Duodenal mucosa (tissue), 2 donors: ENCODE measurements at regions not wholly inside any gene's neighbourhood (a gene's known extent, or its start where the extent isn't known, plus 50 kb on each side); places are given as distances from the start of the nearest gene placed in this dataset.

Experiments
- H3K27ac ChIP-seq: one replicate; pipeline ENCODE4 v1.7.0; 2013; ENCODE audit warnings: low read depth, low read length
- H3K27me3 ChIP-seq, 2 donors: one replicate each; pipeline ENCODE4 v1.7.0; 2013; ENCODE audit warnings: low read length in 2 of 2, control low read depth in 1 of 2; ENCODE audit not compliant: insufficient read depth in 2 of 2, control insufficient read depth in 1 of 2
- H3K36me3 ChIP-seq, 2 donors: one replicate each; pipeline ENCODE4 v1.7.0; 2013; ENCODE audit warnings: low read length in 2 of 2, control low read depth in 1 of 2; ENCODE audit not compliant: insufficient read depth in 2 of 2, control insufficient read depth in 1 of 2
- H3K4me1 ChIP-seq, 2 donors: one replicate each; pipeline ENCODE4 v1.7.0; 2013; ENCODE audit warnings: low read length in 2 of 2, control low read depth in 1 of 2; ENCODE audit not compliant: insufficient read depth in 2 of 2, control insufficient read depth in 1 of 2
- H3K4me3 ChIP-seq, 2 donors: one replicate each; pipeline ENCODE4 v1.7.0; 2013; ENCODE audit warnings: low read length in 2 of 2, low read depth in 1 of 2
- H3K9ac ChIP-seq, 2 donors: one replicate each; pipeline ENCODE4 v1.7.0; 2013; ENCODE audit warnings: low read length in 2 of 2, low read depth in 1 of 2
- H3K9me3 ChIP-seq, 2 donors: one replicate each; pipeline ENCODE4 v1.7.0; 2013; ENCODE audit warnings: low read length in 2 of 2, control low read depth in 1 of 2; ENCODE audit not compliant: control insufficient read depth in 1 of 2

DNA sequence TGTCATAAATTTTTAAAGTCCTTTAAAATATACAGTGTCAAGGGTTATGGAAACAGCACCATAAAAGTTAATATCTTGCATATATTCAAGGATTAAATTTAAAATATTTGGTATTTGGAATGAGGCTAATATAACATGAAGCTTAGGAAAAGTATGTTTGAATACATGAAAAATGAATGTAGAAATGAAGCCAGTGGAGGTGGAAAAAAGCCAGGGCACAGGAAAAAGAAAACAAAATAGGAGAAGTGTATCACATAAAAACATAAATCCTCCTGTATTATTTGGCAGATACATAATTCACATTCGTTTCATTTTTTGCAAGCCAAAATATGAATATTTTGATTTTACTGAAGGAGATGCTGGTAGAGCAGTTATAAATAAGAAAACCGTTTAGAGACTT lies 587.0 kb upstream of the ZNF608 start:
- H3K27me3 ChIP-seq, result no peaks in the 10 kb centered on the region
- no peak overlapping the region for H3K9ac ChIP-seq
- H3K36me3 ChIP-seq, result no peaks in the 10 kb centered on the region
- no peaks in the 10 kb centered on the region for H3K9me3 ChIP-seq
- H3K27ac ChIP-seq, result no peak overlapping the region
- no peaks in the 10 kb centered on the region for H3K4me1 ChIP-seq
- no peak overlapping the region for H3K4me3 ChIP-seq

DNA sequence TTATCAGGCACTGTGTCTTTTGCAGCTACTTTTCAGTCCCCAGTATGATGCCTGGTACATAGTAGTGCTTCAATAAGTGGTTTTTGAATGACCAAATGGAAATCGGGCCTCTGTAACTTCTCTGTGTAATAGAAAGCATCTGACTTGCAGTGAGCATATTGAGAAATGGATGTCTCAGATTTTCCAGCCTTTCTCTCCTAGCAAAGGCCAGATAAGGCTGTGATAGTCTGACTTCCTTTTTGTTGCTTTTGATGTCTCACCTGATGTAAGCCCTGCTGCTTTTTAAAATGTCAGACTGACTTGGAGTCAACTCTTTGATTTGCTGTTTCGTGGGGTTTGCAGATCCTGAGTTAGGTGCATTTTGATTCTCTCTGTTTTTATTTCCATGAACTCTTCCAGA lies 590.0 kb upstream of the ZNF608 start:
- H3K27ac ChIP-seq, result no peak overlapping the region
- H3K9me3 ChIP-seq, result no peaks in the 10 kb centered on the region
- H3K36me3 ChIP-seq, result no peaks in the 10 kb centered on the region
- no peaks in the 10 kb centered on the region for H3K4me1 ChIP-seq
- H3K4me3 ChIP-seq, result no peak overlapping the region
- no peaks in the 10 kb centered on the region for H3K27me3 ChIP-seq
- no peak overlapping the region for H3K9ac ChIP-seq

DNA sequence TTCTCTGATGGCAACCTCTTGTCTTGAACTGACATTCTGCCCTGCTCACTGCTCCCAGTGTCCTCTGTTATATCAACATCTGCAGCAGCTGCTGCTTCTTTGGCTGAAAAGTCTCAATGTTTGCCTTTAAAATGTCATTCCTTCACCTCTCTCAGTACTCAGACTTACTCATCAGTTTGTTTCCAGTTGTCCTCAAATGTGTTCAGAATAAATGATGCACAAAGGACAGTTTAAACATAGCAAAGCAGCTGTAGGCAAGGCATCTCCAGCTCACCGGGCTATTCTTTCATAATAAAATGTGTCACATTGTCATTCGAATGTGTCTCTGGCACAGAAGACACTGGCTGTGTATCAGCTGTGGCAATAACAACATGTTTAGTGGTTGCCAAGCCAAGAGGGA lies 590.9 kb upstream of the ZNF608 start:
- H3K9me3 ChIP-seq, result no peaks in the 10 kb centered on the region
- H3K36me3 ChIP-seq, result no peaks in the 10 kb centered on the region
- no peak overlapping the region for H3K4me3 ChIP-seq
- H3K4me1 ChIP-seq, result no peaks in the 10 kb centered on the region
- no peak overlapping the region for H3K27ac ChIP-seq
- no peaks in the 10 kb centered on the region for H3K27me3 ChIP-seq
- no peak overlapping the region for H3K9ac ChIP-seq

DNA sequence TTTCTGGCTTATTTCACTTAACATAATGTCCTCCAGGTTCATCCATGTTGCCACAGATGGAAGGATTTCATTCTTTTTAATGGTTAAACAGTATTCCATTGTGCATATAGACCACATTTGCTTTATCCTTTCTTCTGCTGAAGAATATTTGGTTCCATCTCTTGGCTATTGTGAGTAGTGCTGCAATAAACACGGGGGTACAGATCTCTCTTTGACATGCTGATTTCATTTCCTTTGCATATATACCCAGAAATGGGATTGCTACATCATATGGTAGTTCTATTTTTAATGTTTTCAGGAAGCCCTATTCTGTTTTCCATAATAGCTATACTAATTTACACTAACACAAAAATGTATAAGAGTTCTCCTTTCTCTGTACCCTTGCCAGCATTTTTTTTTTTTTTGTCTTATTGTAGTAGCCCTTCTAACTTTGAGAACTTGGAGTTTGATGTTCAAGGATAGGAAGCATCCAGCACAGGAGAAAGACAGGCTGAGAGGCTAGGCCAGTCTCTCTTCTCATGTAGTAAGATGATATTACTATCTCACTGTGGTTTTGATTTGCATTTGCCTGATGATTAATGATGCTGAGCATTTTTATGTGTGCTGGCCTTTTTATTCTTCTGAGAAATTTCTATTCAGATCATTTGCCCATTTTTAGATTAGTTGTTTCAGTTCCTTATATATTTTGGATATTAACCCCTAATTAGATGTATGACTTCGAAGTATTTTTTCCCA lies 592.2 kb upstream of the ZNF608 start:
- Histone ChIP-seq H3K36me3 (no peaks in the 10 kb centered on the region), H3K27ac (no peak overlapping the region), H3K9ac (no peak overlapping the region), H3K4me3 (no peak overlapping the region), H3K4me1 (no peaks in the 10 kb centered on the region), H3K9me3 (no peaks in the 10 kb centered on the region), H3K27me3 (no peaks in the 10 kb centered on the region)

DNA sequence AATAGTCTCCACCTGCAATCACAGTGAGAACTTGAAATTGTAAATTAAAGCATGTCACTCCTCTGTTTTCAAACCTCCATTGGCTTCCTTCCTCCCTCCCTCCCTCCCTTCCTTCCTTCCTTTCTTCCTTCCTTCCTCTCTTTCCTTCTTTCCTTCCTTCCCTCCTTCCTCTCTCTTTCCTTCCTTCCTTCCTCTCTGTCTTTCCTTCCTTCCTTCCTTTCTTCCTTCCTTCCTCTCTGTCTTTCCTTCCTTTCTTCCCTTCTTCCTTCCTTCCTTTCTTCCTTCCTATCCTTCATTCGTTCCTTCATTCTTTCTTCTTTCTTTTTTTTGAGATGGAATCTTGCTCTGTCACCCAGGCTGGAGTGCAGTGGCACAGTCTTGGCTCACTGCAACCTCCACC lies 595.0 kb upstream of the ZNF608 start:
- H3K9me3 ChIP-seq, result no peaks in the 10 kb centered on the region
- H3K36me3 ChIP-seq, result no peaks in the 10 kb centered on the region
- H3K9ac ChIP-seq, result no peak overlapping the region
- H3K4me1 ChIP-seq, result no peaks in the 10 kb centered on the region
- no peaks in the 10 kb centered on the region for H3K27me3 ChIP-seq
- no peak overlapping the region for H3K27ac ChIP-seq
- H3K4me3 ChIP-seq, result no peak overlapping the region

- Histone ChIP-seq H3K36me3 (no peaks in the 10 kb centered on the region), H3K9me3 (no peaks in the 10 kb centered on the region), H3K9ac (no peak overlapping the region), H3K27ac (no peak overlapping the region), H3K4me3 (no peak overlapping the region), H3K4me1 (no peaks in the 10 kb centered on the region), H3K27me3 (no peaks in the 10 kb centered on the region)
Observed at GRCh38 chr5:125343015-125343414, 596.6 kb upstream of the ZNF608 start.

- H3K27ac ChIP-seq, result no peak overlapping the region
Observed at GRCh38 chr5:125346316-125346715, 599.9 kb upstream of the ZNF608 start.

DNA sequence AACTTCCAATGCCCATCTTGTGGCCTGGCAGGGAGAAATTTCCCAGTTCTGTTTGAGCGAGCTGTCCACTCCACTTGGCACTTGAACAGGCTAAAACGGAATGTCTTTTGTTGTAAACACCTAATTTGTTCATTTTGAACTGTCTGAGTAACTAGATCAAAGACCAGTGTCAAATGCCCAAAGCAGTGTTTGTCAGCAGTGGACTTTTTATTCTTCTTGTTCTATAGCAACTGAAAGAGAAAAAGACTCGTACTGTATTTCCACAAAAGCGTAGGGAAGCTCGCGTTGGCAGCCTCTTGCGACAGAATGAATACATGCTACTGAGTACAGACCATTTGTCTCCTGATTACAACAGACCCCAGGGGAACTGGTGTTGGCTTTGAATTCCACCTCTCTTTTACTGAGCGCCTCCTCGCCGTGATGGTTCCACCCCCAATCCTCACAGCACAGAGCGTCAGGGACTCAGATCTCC lies 601.8 kb upstream of the ZNF608 start:
- no peaks in the 10 kb centered on the region for H3K27me3 ChIP-seq
- H3K36me3 ChIP-seq, result no peaks in the 10 kb centered on the region
- no peak overlapping the region for H3K27ac ChIP-seq
- peaks cover 0 to 4% of the 10 kb centered on the region in 2 donors for H3K4me1 ChIP-seq
- H3K4me3 ChIP-seq, result no peak overlapping the region
- no peak overlapping the region for H3K9ac ChIP-seq
- no peaks in the 10 kb centered on the region for H3K9me3 ChIP-seq

More at GRCh38 chr5:125346316-125346715, 599.9 kb upstream of the ZNF608 start:
- no peak overlapping the region for H3K4me3 ChIP-seq
- H3K36me3 ChIP-seq, result no peaks in the 10 kb centered on the region
- no peaks in the 10 kb centered on the region for H3K9me3 ChIP-seq
- no peaks in the 10 kb centered on the region for H3K27me3 ChIP-seq
- no peak overlapping the region for H3K9ac ChIP-seq
- H3K4me1 ChIP-seq, result peaks cover 0 to 4% of the 10 kb centered on the region in 2 donors

DNA sequence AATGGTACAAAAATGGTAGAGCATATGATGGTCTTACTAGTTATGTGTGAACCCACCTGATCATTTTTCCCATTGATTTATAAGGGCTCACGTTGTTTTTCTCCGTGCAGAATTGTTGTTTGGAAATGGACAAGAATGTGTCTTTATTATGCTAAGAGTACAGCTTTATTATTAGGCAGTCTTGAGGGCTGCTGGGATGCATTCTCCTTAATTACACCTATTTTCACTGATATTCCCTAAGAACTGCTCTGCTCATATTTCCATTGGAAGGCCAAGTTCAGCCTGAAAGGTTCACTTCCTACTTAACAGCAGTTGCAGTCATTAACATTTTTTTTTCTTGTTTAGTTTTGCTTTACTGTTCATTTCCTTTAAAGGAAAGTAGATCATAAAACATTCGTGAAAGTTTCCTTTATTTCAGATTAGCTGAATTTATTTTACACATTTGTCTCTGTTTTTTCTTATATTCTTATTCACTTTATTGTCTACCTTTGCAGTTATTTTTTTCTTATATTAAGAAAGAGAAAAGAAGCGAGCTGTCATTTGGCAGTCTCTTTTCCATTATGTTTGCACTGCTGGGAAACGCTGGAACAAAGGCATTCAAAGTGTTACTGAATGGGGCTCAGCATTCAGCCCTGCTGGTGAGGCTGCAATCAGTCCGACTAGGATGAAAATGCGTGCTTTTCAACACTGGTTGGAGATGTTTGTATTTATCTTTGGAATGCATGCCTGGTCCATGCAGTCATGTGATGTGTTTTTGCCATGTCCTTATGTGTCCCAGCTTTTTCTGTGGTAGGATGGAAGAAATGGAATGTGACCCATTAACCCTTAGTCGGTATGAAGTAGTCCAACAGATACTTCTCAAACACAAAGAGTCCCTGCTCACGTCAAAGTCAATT lies 602.7 kb upstream of the ZNF608 start:
- Histone ChIP-seq H3K4me3 (no peak overlapping the region), H3K4me1 (peaks cover 0 to 4% of the 10 kb centered on the region in 2 donors), H3K27me3 (no peaks in the 10 kb centered on the region), H3K9me3 (no peaks in the 10 kb centered on the region), H3K36me3 (no peaks in the 10 kb centered on the region), H3K9ac (no peak overlapping the region), H3K27ac (no peak overlapping the region)

DNA sequence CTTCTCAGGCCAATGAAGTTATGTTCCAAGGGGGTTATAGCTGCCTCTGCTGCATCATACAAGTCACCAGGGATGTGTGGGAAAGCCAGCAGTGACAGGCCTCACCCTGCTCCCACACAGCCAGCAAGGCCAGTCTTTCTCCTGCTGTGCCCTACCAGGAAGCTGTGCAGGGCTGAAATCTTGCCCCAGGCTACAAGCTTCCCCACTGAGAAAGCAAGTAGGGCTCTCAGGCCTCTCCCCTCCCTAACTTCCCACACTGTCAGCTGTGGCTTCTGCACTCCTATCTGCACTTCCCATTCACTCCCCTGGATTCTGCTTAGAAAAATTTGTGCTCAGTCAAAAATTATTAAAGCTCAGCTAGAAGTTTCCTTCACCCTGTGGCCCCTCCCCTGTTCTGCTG lies 611.2 kb upstream of the ZNF608 start:
- Histone ChIP-seq H3K27me3 (no peaks in the 10 kb centered on the region), H3K4me1 (no peaks in the 10 kb centered on the region), H3K36me3 (no peaks in the 10 kb centered on the region), H3K9ac (no peak overlapping the region), H3K27ac (no peak overlapping the region), H3K9me3 (peaks cover 0 to 6% of the 10 kb centered on the region in 2 donors), H3K4me3 (no peak overlapping the region)
